ENCODE measurements at regions not wholly inside any gene's neighbourhood (a gene's known extent, or its start where the extent isn't known, plus 50 kb on each side); places are given as distances from the start of the nearest gene placed in this dataset.

- no peak overlapping the region for H3K9ac ChIP-seq (ENCODE audit: low read depth in 1 of 2, low read length in 2 of 2)
- H3K27me3 ChIP-seq (ENCODE audit: control insufficient read depth in 2 of 2, insufficient read depth in 2 of 2, low read length in 2 of 2) = no peaks in the 10 kb centered on the region
- no peak overlapping the region for H3K4me3 ChIP-seq (ENCODE audit: low read length in 2 of 2)
- H3K9me3 ChIP-seq (ENCODE audit: control insufficient read depth in 2 of 2, low read length in 2 of 2) = no peaks in the 10 kb centered on the region
- no peak overlapping the region for H3K27ac ChIP-seq (ENCODE audit: low read depth in 2 of 2, low read length in 2 of 2)
- H3K4me1 ChIP-seq (ENCODE audit: control insufficient read depth in 2 of 2, insufficient read depth in 2 of 2, low read length in 2 of 2) = no peaks in the 10 kb centered on the region
- no peaks in the 10 kb centered on the region for H3K36me3 ChIP-seq (ENCODE audit: control insufficient read depth in 2 of 2, insufficient read depth in 2 of 2, low read length in 2 of 2)
Observed at GRCh38 chr22:48736593-48737460, 1090.8 kb downstream of the BRD1 start.

- no peak overlapping the region for H3K9ac ChIP-seq (ENCODE audit: low read depth in 1 of 2, low read length in 2 of 2)
- no peaks in the 10 kb centered on the region for H3K36me3 ChIP-seq (ENCODE audit: control insufficient read depth in 2 of 2, insufficient read depth in 2 of 2, low read length in 2 of 2)
- no peak overlapping the region for H3K27ac ChIP-seq (ENCODE audit: low read depth in 2 of 2, low read length in 2 of 2)
- H3K4me1 ChIP-seq (ENCODE audit: control insufficient read depth in 2 of 2, insufficient read depth in 2 of 2, low read length in 2 of 2) = no peaks in the 10 kb centered on the region
- H3K27me3 ChIP-seq (ENCODE audit: control insufficient read depth in 2 of 2, insufficient read depth in 2 of 2, low read length in 2 of 2) = no peaks in the 10 kb centered on the region
- H3K4me3 ChIP-seq (ENCODE audit: low read length in 2 of 2) = no peak overlapping the region
- no peaks in the 10 kb centered on the region for H3K9me3 ChIP-seq (ENCODE audit: control insufficient read depth in 2 of 2, low read length in 2 of 2)
Observed at GRCh38 chr22:48734961-48735360, 1092.7 kb downstream of the BRD1 start.

GRCh38 chr22:48734359-48734758 is 1093.3 kb downstream of the BRD1 start:
- Histone ChIP-seq H3K36me3 (ENCODE audit: control insufficient read depth in 2 of 2, insufficient read depth in 2 of 2, low read length in 2 of 2) (no peaks in the 10 kb centered on the region), H3K27ac (ENCODE audit: low read depth in 2 of 2, low read length in 2 of 2) (no peak overlapping the region), H3K9me3 (ENCODE audit: control insufficient read depth in 2 of 2, low read length in 2 of 2) (no peaks in the 10 kb centered on the region), H3K4me1 (ENCODE audit: control insufficient read depth in 2 of 2, insufficient read depth in 2 of 2, low read length in 2 of 2) (no peaks in the 10 kb centered on the region), H3K4me3 (ENCODE audit: low read length in 2 of 2) (no peak overlapping the region), H3K27me3 (ENCODE audit: control insufficient read depth in 2 of 2, insufficient read depth in 2 of 2, low read length in 2 of 2) (no peaks in the 10 kb centered on the region), H3K9ac (ENCODE audit: low read depth in 1 of 2, low read length in 2 of 2) (no peak overlapping the region)

GRCh38 chr22:48729499-48730171 is 1098.0 kb downstream of the BRD1 start:
- H3K9ac ChIP-seq (ENCODE audit: low read depth in 1 of 2, low read length in 2 of 2) = no peak overlapping the region
- no peak overlapping the region for H3K27ac ChIP-seq (ENCODE audit: low read depth in 2 of 2, low read length in 2 of 2)
- no peaks in the 10 kb centered on the region for H3K9me3 ChIP-seq (ENCODE audit: control insufficient read depth in 2 of 2, low read length in 2 of 2)

GRCh38 chr22:48727454-48728058 is 1100.1 kb downstream of the BRD1 start:
- H3K36me3 ChIP-seq (ENCODE audit: control insufficient read depth in 2 of 2, insufficient read depth in 2 of 2, low read length in 2 of 2) = no peaks in the 10 kb centered on the region
- H3K9me3 ChIP-seq (ENCODE audit: control insufficient read depth in 2 of 2, low read length in 2 of 2) = no peaks in the 10 kb centered on the region
- H3K4me1 ChIP-seq (ENCODE audit: control insufficient read depth in 2 of 2, insufficient read depth in 2 of 2, low read length in 2 of 2) = no peaks in the 10 kb centered on the region
- no peaks in the 10 kb centered on the region for H3K27me3 ChIP-seq (ENCODE audit: control insufficient read depth in 2 of 2, insufficient read depth in 2 of 2, low read length in 2 of 2)
- H3K4me3 ChIP-seq (ENCODE audit: low read length in 2 of 2) = no peak overlapping the region
- no peak overlapping the region for H3K9ac ChIP-seq (ENCODE audit: low read depth in 1 of 2, low read length in 2 of 2)
- H3K27ac ChIP-seq (ENCODE audit: low read depth in 2 of 2, low read length in 2 of 2) = no peak overlapping the region

More at GRCh38 chr22:48729499-48730171, 1098.0 kb downstream of the BRD1 start:
- Histone ChIP-seq H3K4me1 (ENCODE audit: control insufficient read depth in 2 of 2, insufficient read depth in 2 of 2, low read length in 2 of 2) (no peaks in the 10 kb centered on the region), H3K36me3 (ENCODE audit: control insufficient read depth in 2 of 2, insufficient read depth in 2 of 2, low read length in 2 of 2) (no peaks in the 10 kb centered on the region), H3K4me3 (ENCODE audit: low read length in 2 of 2) (no peak overlapping the region), H3K27me3 (ENCODE audit: control insufficient read depth in 2 of 2, insufficient read depth in 2 of 2, low read length in 2 of 2) (no peaks in the 10 kb centered on the region)

GRCh38 chr22:48724899-48725298 is 1102.8 kb downstream of the BRD1 start:
- H3K4me1 ChIP-seq (ENCODE audit: control insufficient read depth in 2 of 2, insufficient read depth in 2 of 2, low read length in 2 of 2) = no peaks in the 10 kb centered on the region
- no peak overlapping the region for H3K9ac ChIP-seq (ENCODE audit: low read depth in 1 of 2, low read length in 2 of 2)
- no peak overlapping the region for H3K27ac ChIP-seq (ENCODE audit: low read depth in 2 of 2, low read length in 2 of 2)
- no peaks in the 10 kb centered on the region for H3K9me3 ChIP-seq (ENCODE audit: control insufficient read depth in 2 of 2, low read length in 2 of 2)
- no peaks in the 10 kb centered on the region for H3K36me3 ChIP-seq (ENCODE audit: control insufficient read depth in 2 of 2, insufficient read depth in 2 of 2, low read length in 2 of 2)
- no peak overlapping the region for H3K4me3 ChIP-seq (ENCODE audit: low read length in 2 of 2)
- H3K27me3 ChIP-seq (ENCODE audit: control insufficient read depth in 2 of 2, insufficient read depth in 2 of 2, low read length in 2 of 2) = no peaks in the 10 kb centered on the region

GRCh38 chr22:48722661-48723060 is 1105.0 kb downstream of the BRD1 start:
- H3K9me3 ChIP-seq (ENCODE audit: control insufficient read depth in 2 of 2, low read length in 2 of 2) = no peaks in the 10 kb centered on the region
- H3K27me3 ChIP-seq (ENCODE audit: control insufficient read depth in 2 of 2, insufficient read depth in 2 of 2, low read length in 2 of 2) = no peaks in the 10 kb centered on the region
- H3K27ac ChIP-seq (ENCODE audit: low read depth in 2 of 2, low read length in 2 of 2) = no peak overlapping the region
- H3K9ac ChIP-seq (ENCODE audit: low read depth in 1 of 2, low read length in 2 of 2) = no peak overlapping the region
- H3K4me1 ChIP-seq (ENCODE audit: control insufficient read depth in 2 of 2, insufficient read depth in 2 of 2, low read length in 2 of 2) = no peaks in the 10 kb centered on the region
- H3K4me3 ChIP-seq (ENCODE audit: low read length in 2 of 2) = no peak overlapping the region
- no peaks in the 10 kb centered on the region for H3K36me3 ChIP-seq (ENCODE audit: control insufficient read depth in 2 of 2, insufficient read depth in 2 of 2, low read length in 2 of 2)

- no peaks in the 10 kb centered on the region for H3K27me3 ChIP-seq (ENCODE audit: control insufficient read depth in 2 of 2, insufficient read depth in 2 of 2, low read length in 2 of 2)
- H3K36me3 ChIP-seq (ENCODE audit: control insufficient read depth in 2 of 2, insufficient read depth in 2 of 2, low read length in 2 of 2) = no peaks in the 10 kb centered on the region
- H3K9me3 ChIP-seq (ENCODE audit: control insufficient read depth in 2 of 2, low read length in 2 of 2) = no peaks in the 10 kb centered on the region
- no peaks in the 10 kb centered on the region for H3K4me1 ChIP-seq (ENCODE audit: control insufficient read depth in 2 of 2, insufficient read depth in 2 of 2, low read length in 2 of 2)
- H3K9ac ChIP-seq (ENCODE audit: low read depth in 1 of 2, low read length in 2 of 2) = no peak overlapping the region
- peak overlapping the region in 1 of 2 donors; percentile 48 for H3K27ac ChIP-seq (ENCODE audit: low read depth in 2 of 2, low read length in 2 of 2)
- H3K4me3 ChIP-seq (ENCODE audit: low read length in 2 of 2) = no peak overlapping the region
Observed at GRCh38 chr22:48721395-48721669, 1106.3 kb downstream of the BRD1 start.

GRCh38 chr22:48720662-48721394 is 1106.8 kb downstream of the BRD1 start:
- Histone ChIP-seq H3K36me3 (ENCODE audit: control insufficient read depth in 2 of 2, insufficient read depth in 2 of 2, low read length in 2 of 2) (no peaks in the 10 kb centered on the region), H3K27ac (ENCODE audit: low read depth in 2 of 2, low read length in 2 of 2) (peak overlapping the region in 1 of 2 donors; percentile 48), H3K4me3 (ENCODE audit: low read length in 2 of 2) (no peak overlapping the region), H3K9ac (ENCODE audit: low read depth in 1 of 2, low read length in 2 of 2) (no peak overlapping the region), H3K9me3 (ENCODE audit: control insufficient read depth in 2 of 2, low read length in 2 of 2) (no peaks in the 10 kb centered on the region), H3K27me3 (ENCODE audit: control insufficient read depth in 2 of 2, insufficient read depth in 2 of 2, low read length in 2 of 2) (no peaks in the 10 kb centered on the region), H3K4me1 (ENCODE audit: control insufficient read depth in 2 of 2, insufficient read depth in 2 of 2, low read length in 2 of 2) (no peaks in the 10 kb centered on the region)
